ENCODE measurements at regions not wholly inside any gene's neighbourhood (a gene's known extent, or its start where the extent isn't known, plus 50 kb on each side); places are given as distances from the start of the nearest gene placed in this dataset.
"Not testable (repeated sequence)": the region's sequence is repeated elsewhere in the genome, so short reads cannot be mapped to it uniquely, and the experiment has no call there.

DNA sequence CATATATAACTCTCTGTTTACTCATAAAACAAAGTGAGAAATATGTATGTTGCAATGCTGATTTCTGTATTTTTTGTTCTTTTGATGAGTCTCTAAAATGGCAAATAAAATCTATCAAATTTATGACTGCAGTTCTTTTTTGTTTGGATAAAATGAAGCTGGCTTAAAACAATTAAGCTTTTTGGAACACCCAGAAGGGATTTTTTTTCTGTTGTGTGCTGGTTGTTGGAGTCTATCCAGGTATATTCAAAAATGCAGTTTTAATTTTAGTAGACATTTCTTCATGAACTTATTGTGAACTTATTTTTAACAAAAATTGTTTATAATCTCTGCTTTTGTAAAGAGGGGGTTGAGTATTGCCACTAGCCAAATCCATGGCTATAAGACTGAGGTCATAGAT is 405.5 kb downstream of the RAP2B start:
- Histone ChIP-seq H3K4me3 (ENCODE audit: low read length) (no peak overlapping the region), H3K36me3 (ENCODE audit: insufficient read depth, low read length) (no peaks in the 10 kb centered on the region), H3K4me2 (ENCODE audit: low read length) (no peak overlapping the region), H3K27me3 (ENCODE audit: control insufficient read depth, insufficient read depth, low read length) (no peaks in the 10 kb centered on the region), H3K9ac (ENCODE audit: low read depth, low read length) (no peak overlapping the region), H3K4me1 (ENCODE audit: control insufficient read depth, insufficient read depth, low read length) (no peaks in the 10 kb centered on the region), H3K9me3 (replicated peaks; ENCODE audit: low read length) (no peaks in the 10 kb centered on the region)

- H3K9ac ChIP-seq (ENCODE audit: low read depth, low read length); H3K4me2 ChIP-seq (ENCODE audit: low read length); H3K36me3 ChIP-seq (ENCODE audit: insufficient read depth, low read length); H3K9me3 ChIP-seq (replicated peaks; ENCODE audit: low read length); H3K4me3 ChIP-seq (ENCODE audit: low read length); H3K27me3 ChIP-seq (ENCODE audit: control insufficient read depth, insufficient read depth, low read length); H3K4me1 ChIP-seq (ENCODE audit: control insufficient read depth, insufficient read depth, low read length): not testable (repeated sequence)
Observed at GRCh38 chr3:153570481-153570880, 408.5 kb downstream of the RAP2B start.

DNA sequence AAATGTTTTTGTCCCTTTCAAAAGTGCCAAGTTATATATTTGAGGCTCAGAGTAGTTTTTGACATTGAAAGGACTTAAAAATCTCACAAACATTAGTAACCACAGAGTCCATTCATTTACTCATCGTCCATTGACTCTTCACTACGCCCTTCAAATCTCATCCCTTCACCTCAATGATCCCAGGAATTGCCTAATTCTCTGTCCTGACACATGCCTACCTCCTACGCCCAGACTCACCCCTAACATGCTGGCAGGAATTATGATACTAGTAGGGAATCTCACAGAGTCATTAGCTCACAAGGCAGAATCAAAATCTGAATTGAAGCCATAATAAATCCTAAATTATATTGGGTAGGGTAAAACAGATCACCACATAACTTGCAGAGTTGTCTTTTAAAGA is 410.1 kb downstream of the RAP2B start:
- no peak overlapping the region for H3K9ac ChIP-seq (ENCODE audit: low read depth, low read length)
- no peaks in the 10 kb centered on the region for H3K9me3 ChIP-seq (replicated peaks; ENCODE audit: low read length)
- H3K27me3 ChIP-seq (ENCODE audit: control insufficient read depth, insufficient read depth, low read length) = no peaks in the 10 kb centered on the region
- H3K4me2 ChIP-seq (ENCODE audit: low read length) = no peak overlapping the region
- no peak overlapping the region for H3K4me3 ChIP-seq (ENCODE audit: low read length)
- no peaks in the 10 kb centered on the region for H3K36me3 ChIP-seq (ENCODE audit: insufficient read depth, low read length)
- peaks cover 9% of the 10 kb centered on the region for H3K4me1 ChIP-seq (ENCODE audit: control insufficient read depth, insufficient read depth, low read length)

- no peak overlapping the region for H3K4me2 ChIP-seq (ENCODE audit: low read length)
- H3K36me3 ChIP-seq (ENCODE audit: insufficient read depth, low read length) = no peaks in the 10 kb centered on the region
- H3K9ac ChIP-seq (ENCODE audit: low read depth, low read length) = no peak overlapping the region
- peaks cover 9% of the 10 kb centered on the region for H3K4me1 ChIP-seq (ENCODE audit: control insufficient read depth, insufficient read depth, low read length)
- no peak overlapping the region for H3K4me3 ChIP-seq (ENCODE audit: low read length)
- H3K27me3 ChIP-seq (ENCODE audit: control insufficient read depth, insufficient read depth, low read length) = no peaks in the 10 kb centered on the region
- no peaks in the 10 kb centered on the region for H3K9me3 ChIP-seq (replicated peaks; ENCODE audit: low read length)
Observed at GRCh38 chr3:153572654-153573053, 410.6 kb downstream of the RAP2B start.

- Histone ChIP-seq H3K36me3 (ENCODE audit: insufficient read depth, low read length) (no peaks in the 10 kb centered on the region), H3K9ac (ENCODE audit: low read depth, low read length) (no peak overlapping the region), H3K27me3 (ENCODE audit: control insufficient read depth, insufficient read depth, low read length) (no peaks in the 10 kb centered on the region), H3K4me3 (ENCODE audit: low read length) (no peak overlapping the region), H3K9me3 (replicated peaks; ENCODE audit: low read length) (no peaks in the 10 kb centered on the region), H3K4me2 (ENCODE audit: low read length) (no peak overlapping the region), H3K4me1 (ENCODE audit: control insufficient read depth, insufficient read depth, low read length) (peaks cover 9% of the 10 kb centered on the region)
Observed at GRCh38 chr3:153573481-153573880, 411.5 kb downstream of the RAP2B start.

- Histone ChIP-seq H3K9me3 (replicated peaks; ENCODE audit: low read length) (no peaks in the 10 kb centered on the region), H3K4me1 (ENCODE audit: control insufficient read depth, insufficient read depth, low read length) (peaks cover 9% of the 10 kb centered on the region)
Observed at GRCh38 chr3:153574445-153574844, 412.4 kb downstream of the RAP2B start.

GRCh38 chr3:153577059-153577736 is 415.2 kb downstream of the RAP2B start:
- H3K27me3 ChIP-seq (ENCODE audit: control insufficient read depth, insufficient read depth, low read length) = no peaks in the 10 kb centered on the region
- no peaks in the 10 kb centered on the region for H3K36me3 ChIP-seq (ENCODE audit: insufficient read depth, low read length)
- no peak overlapping the region for H3K4me3 ChIP-seq (ENCODE audit: low read length)
- H3K9ac ChIP-seq (ENCODE audit: low read depth, low read length) = no peak overlapping the region
- H3K4me2 ChIP-seq (ENCODE audit: low read length) = no peak overlapping the region
- no peaks in the 10 kb centered on the region for H3K9me3 ChIP-seq (replicated peaks; ENCODE audit: low read length)
- H3K4me1 ChIP-seq (ENCODE audit: control insufficient read depth, insufficient read depth, low read length) = peaks cover 9% of the 10 kb centered on the region

More at GRCh38 chr3:153574445-153574844, 412.4 kb downstream of the RAP2B start:
- no peak overlapping the region for H3K4me2 ChIP-seq (ENCODE audit: low read length)
- no peaks in the 10 kb centered on the region for H3K27me3 ChIP-seq (ENCODE audit: control insufficient read depth, insufficient read depth, low read length)
- no peaks in the 10 kb centered on the region for H3K36me3 ChIP-seq (ENCODE audit: insufficient read depth, low read length)
- no peak overlapping the region for H3K4me3 ChIP-seq (ENCODE audit: low read length)
- no peak overlapping the region for H3K9ac ChIP-seq (ENCODE audit: low read depth, low read length)

DNA sequence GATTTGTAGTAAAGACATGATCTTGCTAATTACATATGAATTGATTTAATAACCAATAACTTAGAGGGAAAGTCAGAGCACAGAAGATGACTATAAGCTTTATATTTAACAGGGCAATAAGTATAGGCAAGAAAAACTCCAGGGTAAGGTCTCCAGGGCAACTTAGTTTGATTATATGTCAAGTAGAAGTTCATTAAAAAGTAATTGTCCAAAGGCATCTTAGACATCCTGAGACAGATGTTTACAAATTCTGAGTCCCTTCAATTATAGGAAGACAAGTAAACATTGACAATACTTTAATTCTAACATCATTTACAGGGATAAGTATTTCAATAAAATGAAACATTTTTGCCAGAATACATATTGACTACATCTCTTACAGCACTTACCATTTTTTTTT is 416.0 kb downstream of the RAP2B start:
- H3K4me1 ChIP-seq (ENCODE audit: control insufficient read depth, insufficient read depth, low read length) = peaks cover 9% of the 10 kb centered on the region
- peaks cover 3% of the 10 kb centered on the region for H3K27me3 ChIP-seq (ENCODE audit: control insufficient read depth, insufficient read depth, low read length)
- no peak overlapping the region for H3K4me3 ChIP-seq (ENCODE audit: low read length)
- no peaks in the 10 kb centered on the region for H3K36me3 ChIP-seq (ENCODE audit: insufficient read depth, low read length)
- no peak overlapping the region for H3K4me2 ChIP-seq (ENCODE audit: low read length)
- H3K9ac ChIP-seq (ENCODE audit: low read depth, low read length) = no peak overlapping the region
- H3K9me3 ChIP-seq (replicated peaks; ENCODE audit: low read length) = no peaks in the 10 kb centered on the region

GRCh38 chr3:153590051-153590450 is 428.0 kb downstream of the RAP2B start:
- Histone ChIP-seq H3K27me3 (ENCODE audit: control insufficient read depth, insufficient read depth, low read length) (no peaks in the 10 kb centered on the region), H3K4me1 (ENCODE audit: control insufficient read depth, insufficient read depth, low read length) (no peaks in the 10 kb centered on the region), H3K36me3 (ENCODE audit: insufficient read depth, low read length) (no peaks in the 10 kb centered on the region), H3K4me2 (ENCODE audit: low read length) (no peak overlapping the region), H3K4me3 (ENCODE audit: low read length) (no peak overlapping the region), H3K9me3 (replicated peaks; ENCODE audit: low read length) (no peaks in the 10 kb centered on the region), H3K9ac (ENCODE audit: low read depth, low read length) (no peak overlapping the region)

- Histone ChIP-seq H3K27me3 (ENCODE audit: control insufficient read depth, insufficient read depth, low read length) (no peaks in the 10 kb centered on the region), H3K4me1 (ENCODE audit: control insufficient read depth, insufficient read depth, low read length) (no peaks in the 10 kb centered on the region), H3K9me3 (replicated peaks; ENCODE audit: low read length) (no peaks in the 10 kb centered on the region), H3K4me2 (ENCODE audit: low read length) (no peak overlapping the region), H3K9ac (ENCODE audit: low read depth, low read length) (no peak overlapping the region), H3K36me3 (ENCODE audit: insufficient read depth, low read length) (no peaks in the 10 kb centered on the region), H3K4me3 (ENCODE audit: low read length) (no peak overlapping the region)
Observed at GRCh38 chr3:153591561-153592245, 429.7 kb downstream of the RAP2B start.

- H3K4me1 ChIP-seq (ENCODE audit: control insufficient read depth, insufficient read depth, low read length) = peaks cover 10% of the 10 kb centered on the region
- H3K4me2 ChIP-seq (ENCODE audit: low read length) = no peak overlapping the region
- H3K9me3 ChIP-seq (replicated peaks; ENCODE audit: low read length) = no peaks in the 10 kb centered on the region
- H3K9ac ChIP-seq (ENCODE audit: low read depth, low read length) = no peak overlapping the region
- H3K4me3 ChIP-seq (ENCODE audit: low read length) = no peak overlapping the region
- no peaks in the 10 kb centered on the region for H3K36me3 ChIP-seq (ENCODE audit: insufficient read depth, low read length)
- H3K27me3 ChIP-seq (ENCODE audit: control insufficient read depth, insufficient read depth, low read length) = no peaks in the 10 kb centered on the region
Observed at GRCh38 chr3:153595186-153595815, 433.3 kb downstream of the RAP2B start.

All from skeletal muscle satellite cell (primary cell).